ENCODE measurements at regions not wholly inside any gene's neighbourhood (a gene's known extent, or its start where the extent isn't known, plus 50 kb on each side); places are given as distances from the start of the nearest gene placed in this dataset.

- DNase-seq (ENCODE audit: low read depth in 3 of 3, low spot score in 1 of 3) = no peak
Observed at GRCh38 chr16:5367951-5368350, 270.4 kb upstream of the EEF2KMT start.

- no peak for DNase-seq (ENCODE audit: low read depth in 3 of 3, low spot score in 1 of 3)
Observed at GRCh38 chr16:5366126-5366525, 268.5 kb upstream of the EEF2KMT start.

- DNase-seq (ENCODE audit: low read depth in 3 of 3, low spot score in 1 of 3) = no peak
Observed at GRCh38 chr16:5364186-5364585, 266.6 kb upstream of the EEF2KMT start.

- no peak for DNase-seq (ENCODE audit: low read depth in 3 of 3, low spot score in 1 of 3)
Observed at GRCh38 chr16:5361322-5361721, 263.7 kb upstream of the EEF2KMT start.

- DNase-seq (ENCODE audit: low read depth in 3 of 3, low spot score in 1 of 3) = no peak
Observed at GRCh38 chr16:5354645-5355044, 257.1 kb upstream of the EEF2KMT start.

- DNase-seq (ENCODE audit: low read depth in 3 of 3, low spot score in 1 of 3) = no peak
Observed at GRCh38 chr16:5349670-5350517, 252.3 kb upstream of the EEF2KMT start.

GRCh38 chr16:5349101-5349500 lies 251.5 kb upstream of the EEF2KMT start:
- no peak for DNase-seq (ENCODE audit: low read depth in 3 of 3, low spot score in 1 of 3)

GRCh38 chr16:5347561-5347960 lies 250.0 kb upstream of the EEF2KMT start:
- DNase-seq (ENCODE audit: low read depth in 3 of 3, low spot score in 1 of 3) = no peak

GRCh38 chr16:5336941-5337340 lies 239.3 kb upstream of the EEF2KMT start:
- no peak for DNase-seq (ENCODE audit: low read depth in 3 of 3, low spot score in 1 of 3)

GRCh38 chr16:5333991-5334390 lies 236.4 kb upstream of the EEF2KMT start:
- DNase-seq (ENCODE audit: low read depth in 3 of 3, low spot score in 1 of 3) = no peak

GRCh38 chr16:5333126-5333525 lies 235.5 kb upstream of the EEF2KMT start:
- DNase-seq (ENCODE audit: low read depth in 3 of 3, low spot score in 1 of 3) = no peak

GRCh38 chr16:5330058-5330457 lies 232.5 kb upstream of the EEF2KMT start:
- DNase-seq (ENCODE audit: low read depth in 3 of 3, low spot score in 1 of 3) = no peak

- no peak for DNase-seq (ENCODE audit: low read depth in 3 of 3, low spot score in 1 of 3)
Observed at GRCh38 chr16:5328546-5328945, 231.0 kb upstream of the EEF2KMT start.

GRCh38 chr16:5326395-5326794 lies 228.8 kb upstream of the EEF2KMT start:
- DNase-seq (ENCODE audit: low read depth in 3 of 3, low spot score in 1 of 3) = no peak

GRCh38 chr16:5325932-5326331 lies 228.3 kb upstream of the EEF2KMT start:
- DNase-seq (ENCODE audit: low read depth in 3 of 3, low spot score in 1 of 3) = no peak

GRCh38 chr16:5323284-5324141 lies 225.9 kb upstream of the EEF2KMT start:
- DNase-seq (ENCODE audit: low read depth in 3 of 3, low spot score in 1 of 3) = no peak

GRCh38 chr16:5321930-5322329 lies 224.3 kb upstream of the EEF2KMT start:
- no peak for DNase-seq (ENCODE audit: low read depth in 3 of 3, low spot score in 1 of 3)

- no peak for DNase-seq (ENCODE audit: low read depth in 3 of 3, low spot score in 1 of 3)
Observed at GRCh38 chr16:5319799-5320198, 222.2 kb upstream of the EEF2KMT start.

- no peak for DNase-seq (ENCODE audit: low read depth in 3 of 3, low spot score in 1 of 3)
Observed at GRCh38 chr16:5315914-5316313, 218.3 kb upstream of the EEF2KMT start.

GRCh38 chr16:5314377-5314776 lies 216.8 kb upstream of the EEF2KMT start:
- DNase-seq (ENCODE audit: low read depth in 3 of 3, low spot score in 1 of 3) = no peak

GRCh38 chr16:5309946-5310611 lies 212.5 kb upstream of the EEF2KMT start:
- DNase-seq (ENCODE audit: low read depth in 3 of 3, low spot score in 1 of 3) = no peak

GRCh38 chr16:5305023-5305422 lies 207.4 kb upstream of the EEF2KMT start:
- DNase-seq (ENCODE audit: low read depth in 3 of 3, low spot score in 1 of 3) = no peak
